SK-N-SH (cell line): ENCODE measurements at regions not wholly inside any gene's neighbourhood (a gene's known extent, or its start where the extent isn't known, plus 50 kb on each side); places are given as distances from the start of the nearest gene placed in this dataset.

Experiments used
- CTCF ChIA-PET: fragments of 300-600, 350-600 bp; formaldehyde crosslinking; extraction: SDS; loops from one replicate; lab custom pipeline; 2021; lab: Yijun Ruan, JAX
- POLR2A ChIA-PET: fragments of 350-600 bp; sonication (Branson Sonifier 250); formaldehyde crosslinking; extraction: SDS; loops from one replicate; lab custom pipeline; 2020; ENCODE audit warnings: antibody characterized with exemption, inconsistent platforms; lab: Yijun Ruan, JAX
- DNase-seq: peaks from one replicate; pipeline ENCODE4 v3.0.0; 2012
- H2AFZ ChIP-seq: fragments of 200-600 bp; sonication (generic); 2 replicates; pipeline ENCODE4 v1.8.1; 2016; ENCODE audit warnings: antibody characterized with exemption, mild to moderate bottlenecking, low read depth
- H3F3A ChIP-seq: fragments of 200-600 bp; sonication (generic); replicated peaks from 2 replicates; pipeline ENCODE3; 2016; ENCODE audit warnings: antibody characterized with exemption, mild to moderate bottlenecking; ENCODE audit not compliant: insufficient read depth
- H3K27ac ChIP-seq, 2 experiments: fragments of 200-500 bp in 1 of 2; fragments of 200-600 bp in 1 of 2; sonication (Bioruptor generic) in 1 of 2; sonication (generic), shearing (Covaris generic) in 1 of 2; 2 replicates each; pipeline versions ENCODE4 v1.5.1 to v1.6.1; 2014 to 2016; ENCODE audit warnings: low read depth in 2 of 2, inconsistent platforms in 1 of 2, low read length in 1 of 2, mild to moderate bottlenecking in 1 of 2, mixed read lengths in 1 of 2
- H3K27me3 ChIP-seq: fragments of 200-600 bp; sonication (generic), shearing (Covaris generic); 2 replicates; pipeline ENCODE4 v1.6.1; 2016; ENCODE audit warnings: mixed run types; ENCODE audit not compliant: insufficient read depth
- H3K36me3 ChIP-seq, 2 experiments: fragments of 200-500 bp in 1 of 2; fragments of 200-600 bp in 1 of 2; sonication (Bioruptor generic) in 1 of 2; sonication (generic) in 1 of 2; replicated peaks in 1 of 2; 2 replicates each; pipeline versions ENCODE3 to v1.5.1; 2014 to 2016; ENCODE audit warnings: low read length in 1 of 2, mild to moderate bottlenecking in 1 of 2; ENCODE audit not compliant: insufficient read depth in 2 of 2, control insufficient read depth in 1 of 2
- H3K4me1 ChIP-seq, 2 experiments: fragments of 200-500 bp in 1 of 2; fragments of 200-600 bp in 1 of 2; sonication (Bioruptor generic) in 1 of 2; sonication (generic), shearing (Covaris generic) in 1 of 2; 2 replicates each; pipeline versions ENCODE4 v1.5.1 to v1.6.1; 2014 to 2016; ENCODE audit warnings: low read depth in 1 of 2, low read length in 1 of 2, mixed run types in 1 of 2; ENCODE audit not compliant: insufficient read depth in 2 of 2, control insufficient read depth in 1 of 2
- H3K4me2 ChIP-seq: fragments of 200-600 bp; sonication (generic), shearing (Covaris generic); 2 replicates; pipeline ENCODE4 v1.6.1; 2017; ENCODE audit warnings: mixed run types
- H3K4me3 ChIP-seq, 2 experiments: fragments of 200-500 bp in 1 of 2; fragments of 200-600 bp in 1 of 2; sonication (Bioruptor generic) in 1 of 2; sonication (generic), shearing (Covaris generic) in 1 of 2; 2 replicates each; pipeline versions ENCODE4 v1.5.1 to v1.8.1; 2014 to 2016; ENCODE audit warnings: low read depth in 2 of 2, inconsistent platforms in 1 of 2, low read length in 1 of 2, mild to moderate bottlenecking in 1 of 2, mixed read lengths in 1 of 2, moderate library complexity in 1 of 2
- H3K79me2 ChIP-seq: fragments of 200-600 bp; sonication (generic); 2 replicates; pipeline ENCODE4 v1.8.1; 2017; ENCODE audit warnings: mild to moderate bottlenecking; ENCODE audit not compliant: insufficient read depth
- H3K9ac ChIP-seq: fragments of 200-600 bp; sonication (generic); 2 replicates; pipeline ENCODE4 v1.6.1; 2017; ENCODE audit warnings: mixed run types
- H3K9me2 ChIP-seq: fragments of 200-600 bp; sonication (generic); 2 replicates; pipeline ENCODE4 v1.6.1; 2017; ENCODE audit warnings: mixed run types
- H3K9me3 ChIP-seq: fragments of 200-600 bp; sonication (generic); 2 replicates; pipeline ENCODE4 v1.6.1; 2017; ENCODE audit warnings: mixed run types, mild to moderate bottlenecking, moderate library complexity
- H4K20me1 ChIP-seq: fragments of 200-600 bp; sonication (generic); 2 replicates; pipeline ENCODE4 v1.6.1; 2017; ENCODE audit warnings: mild to moderate bottlenecking, mixed run types; ENCODE audit not compliant: insufficient read depth
- EP300 ChIP-seq, 2 experiments: IDR thresholded peaks; 2 replicates each; pipeline versions ENCODE4 v1.4.0 to v1.6.1; 2012; ENCODE audit warnings: borderline replicate concordance in 1 of 2, low read depth in 1 of 2, low read length in 1 of 2
- GATA2 ChIP-seq: sonication (generic); formaldehyde crosslinking; IDR thresholded peaks from 2 replicates; pipeline ENCODE4 v1.5.0; 2020; ENCODE audit warnings: mild to moderate bottlenecking, missing genetic modification reagents
- MXI1 ChIP-seq: IDR thresholded peaks from 2 replicates; pipeline ENCODE4 v1.6.1; 2012; ENCODE audit warnings: mild to moderate bottlenecking, low read depth, low read length, improper control_type of control experiment
- NFIC ChIP-seq: IDR thresholded peaks from 2 replicates; pipeline ENCODE4 v1.4.0; 2012; ENCODE audit warnings: borderline replicate concordance
- NRF1 ChIP-seq: IDR thresholded peaks from 2 replicates; pipeline ENCODE4 v1.6.1; 2012; ENCODE audit warnings: low read depth, mild to moderate bottlenecking, low read length
- POLR2AphosphoS5 ChIP-seq: IDR thresholded peaks from 2 replicates; pipeline ENCODE4 v1.6.1; 2012; ENCODE audit warnings: low read depth, low read length
- RAD21 ChIP-seq: IDR thresholded peaks from 2 replicates; pipeline ENCODE4 v1.6.1; 2012; ENCODE audit warnings: mild to moderate bottlenecking, low read length
- RCOR1 ChIP-seq: fragments of 150-350 bp; IDR thresholded peaks from 2 replicates; pipeline ENCODE4 v1.6.1; 2017; ENCODE audit warnings: antibody characterized with exemption, low read length
- RFX5 ChIP-seq: IDR thresholded peaks from 2 replicates; pipeline ENCODE4 v1.6.1; 2012; ENCODE audit warnings: mild to moderate bottlenecking, improper control_type of control experiment, low read length
- SMC3 ChIP-seq: IDR thresholded peaks from 2 replicates; pipeline ENCODE4 v1.6.1; 2012; ENCODE audit warnings: low read depth, low read length, improper control_type of control experiment
- TAF1 ChIP-seq: IDR thresholded peaks from 2 replicates; pipeline ENCODE4 v1.6.1; 2012; ENCODE audit warnings: low read depth, mild to moderate bottlenecking, low read length, moderate library complexity, borderline replicate concordance
- TEAD4 ChIP-seq: IDR thresholded peaks from 2 replicates; pipeline ENCODE4 v1.4.0; 2012; ENCODE audit warnings: mild to moderate bottlenecking, borderline replicate concordance; ENCODE audit not compliant: insufficient read depth
- WGBS: methylation state at CpG from one replicate; pipeline ENCODE4 v1.1.6; 2017; ENCODE audit warnings: low lambda C conversion rate; 5-methylcytosine and 5-hydroxymethylcytosine counted together
- TF ChIP-seq, protein P1 (sequence below): IDR thresholded peaks from 2 replicates; pipeline ENCODE4; 2012
- TF ChIP-seq, protein P2 (sequence below): fragments of 150-350 bp; IDR thresholded peaks from 2 replicates; pipeline ENCODE4 v1.6.1; 2017; ENCODE audit warnings: antibody characterized with exemption, low read length, low read depth, borderline replicate concordance
- TF ChIP-seq, protein P3 (sequence below): IDR thresholded peaks from 2 replicates; pipeline ENCODE4 v1.6.1; 2012; ENCODE audit warnings: mild to moderate bottlenecking, low read depth, low read length, moderate library complexity
- TF ChIP-seq, protein P4 (sequence below): IDR thresholded peaks from 2 replicates; pipeline ENCODE4 v1.4.0; 2012; ENCODE audit warnings: low read depth, borderline replicate concordance

DNA sequence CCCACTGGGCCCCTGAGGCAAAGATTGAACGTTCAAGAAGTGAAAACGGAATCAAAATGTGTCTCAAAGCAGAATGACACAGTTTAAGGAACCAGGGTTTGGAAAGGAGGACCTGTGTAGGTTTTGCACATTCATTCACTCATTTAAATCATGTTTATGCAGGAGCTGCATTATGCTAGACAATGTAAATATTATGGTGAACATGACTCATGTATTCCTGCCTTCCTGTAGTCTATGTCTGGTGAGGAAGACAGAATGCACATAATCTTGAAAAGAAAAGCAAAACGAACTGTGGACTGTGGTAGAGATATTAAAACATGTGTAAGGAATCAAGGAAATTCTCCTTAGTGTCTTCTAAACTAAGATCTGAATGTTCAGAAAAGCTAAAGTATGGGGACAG, 311.8 kb upstream of the SMIM31 start:
- TF ChIP-seq, protein P1, sequence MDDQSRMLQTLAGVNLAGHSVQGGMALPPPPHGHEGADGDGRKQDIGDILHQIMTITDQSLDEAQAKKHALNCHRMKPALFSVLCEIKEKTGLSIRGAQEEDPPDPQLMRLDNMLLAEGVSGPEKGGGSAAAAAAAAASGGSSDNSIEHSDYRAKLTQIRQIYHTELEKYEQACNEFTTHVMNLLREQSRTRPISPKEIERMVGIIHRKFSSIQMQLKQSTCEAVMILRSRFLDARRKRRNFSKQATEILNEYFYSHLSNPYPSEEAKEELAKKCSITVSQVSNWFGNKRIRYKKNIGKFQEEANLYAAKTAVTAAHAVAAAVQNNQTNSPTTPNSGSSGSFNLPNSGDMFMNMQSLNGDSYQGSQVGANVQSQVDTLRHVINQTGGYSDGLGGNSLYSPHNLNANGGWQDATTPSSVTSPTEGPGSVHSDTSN: no peak
- no peak for TF ChIP-seq RCOR1
- TF ChIP-seq, protein P2, sequence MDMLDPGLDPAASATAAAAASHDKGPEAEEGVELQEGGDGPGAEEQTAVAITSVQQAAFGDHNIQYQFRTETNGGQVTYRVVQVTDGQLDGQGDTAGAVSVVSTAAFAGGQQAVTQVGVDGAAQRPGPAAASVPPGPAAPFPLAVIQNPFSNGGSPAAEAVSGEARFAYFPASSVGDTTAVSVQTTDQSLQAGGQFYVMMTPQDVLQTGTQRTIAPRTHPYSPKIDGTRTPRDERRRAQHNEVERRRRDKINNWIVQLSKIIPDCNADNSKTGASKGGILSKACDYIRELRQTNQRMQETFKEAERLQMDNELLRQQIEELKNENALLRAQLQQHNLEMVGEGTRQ: no peak
- H4K20me1 ChIP-seq: no peaks in the 10 kb centered on the region
- no peak overlapping the region for H3K27ac ChIP-seq
- H3F3A ChIP-seq: no peaks in the 10 kb centered on the region
- DNase-seq: no peak
- no peaks in the 10 kb centered on the region for H3K27me3 ChIP-seq
- no peak overlapping the region for H3K9ac ChIP-seq
- no peak overlapping the region for H2AFZ ChIP-seq
- H3K79me2 ChIP-seq: no peaks in the 10 kb centered on the region
- no peaks in the 10 kb centered on the region for H3K9me2 ChIP-seq
- H3K4me1 ChIP-seq: no peaks in the 10 kb centered on the region; a peak in 1 of 4 replicates
- H3K9me3 ChIP-seq: no peaks in the 10 kb centered on the region; the same call in 1 of the 2 replicates
- ChIA-PET POLR2A (no interaction called here), CTCF (no interaction called here)
- H3K4me3 ChIP-seq: no peak overlapping the region
- H3K36me3 ChIP-seq: no peaks in the 10 kb centered on the region
- WGBS: 3% methylated on average over 3 of the region's 3 CpGs
- no peak overlapping the region for H3K4me2 ChIP-seq

DNA sequence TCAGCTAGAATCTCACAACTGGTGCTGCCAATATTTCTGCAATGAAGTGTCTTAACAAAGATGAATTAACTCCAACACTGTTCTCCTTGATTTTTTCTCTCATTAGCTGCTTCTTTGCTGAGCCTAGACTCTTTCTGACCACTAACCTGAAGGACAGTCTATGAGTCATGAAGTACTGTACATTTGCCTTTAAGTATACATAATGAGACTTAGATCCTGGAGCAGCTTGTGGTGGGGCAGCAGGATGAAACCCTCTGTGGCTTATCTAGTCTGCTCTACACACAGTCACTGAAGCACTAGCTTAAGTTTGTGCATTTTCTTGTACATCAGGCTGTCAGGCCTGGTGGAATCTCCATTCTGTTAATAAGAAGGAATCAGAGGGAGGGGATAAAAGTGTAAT, 307.4 kb upstream of the SMIM31 start:
- TF ChIP-seq, protein P2: no peak
- no peak for TF ChIP-seq TAF1
- no peak for TF ChIP-seq RAD21
- TF ChIP-seq TEAD4: no peak
- TF ChIP-seq NRF1: no peak
- TF ChIP-seq SMC3: no peak
- no peak for TF ChIP-seq POLR2AphosphoS5
- no peak for TF ChIP-seq RFX5
- no peak for TF ChIP-seq GATA2 (CRISPR knock-in tag)
- TF ChIP-seq, protein P3, sequence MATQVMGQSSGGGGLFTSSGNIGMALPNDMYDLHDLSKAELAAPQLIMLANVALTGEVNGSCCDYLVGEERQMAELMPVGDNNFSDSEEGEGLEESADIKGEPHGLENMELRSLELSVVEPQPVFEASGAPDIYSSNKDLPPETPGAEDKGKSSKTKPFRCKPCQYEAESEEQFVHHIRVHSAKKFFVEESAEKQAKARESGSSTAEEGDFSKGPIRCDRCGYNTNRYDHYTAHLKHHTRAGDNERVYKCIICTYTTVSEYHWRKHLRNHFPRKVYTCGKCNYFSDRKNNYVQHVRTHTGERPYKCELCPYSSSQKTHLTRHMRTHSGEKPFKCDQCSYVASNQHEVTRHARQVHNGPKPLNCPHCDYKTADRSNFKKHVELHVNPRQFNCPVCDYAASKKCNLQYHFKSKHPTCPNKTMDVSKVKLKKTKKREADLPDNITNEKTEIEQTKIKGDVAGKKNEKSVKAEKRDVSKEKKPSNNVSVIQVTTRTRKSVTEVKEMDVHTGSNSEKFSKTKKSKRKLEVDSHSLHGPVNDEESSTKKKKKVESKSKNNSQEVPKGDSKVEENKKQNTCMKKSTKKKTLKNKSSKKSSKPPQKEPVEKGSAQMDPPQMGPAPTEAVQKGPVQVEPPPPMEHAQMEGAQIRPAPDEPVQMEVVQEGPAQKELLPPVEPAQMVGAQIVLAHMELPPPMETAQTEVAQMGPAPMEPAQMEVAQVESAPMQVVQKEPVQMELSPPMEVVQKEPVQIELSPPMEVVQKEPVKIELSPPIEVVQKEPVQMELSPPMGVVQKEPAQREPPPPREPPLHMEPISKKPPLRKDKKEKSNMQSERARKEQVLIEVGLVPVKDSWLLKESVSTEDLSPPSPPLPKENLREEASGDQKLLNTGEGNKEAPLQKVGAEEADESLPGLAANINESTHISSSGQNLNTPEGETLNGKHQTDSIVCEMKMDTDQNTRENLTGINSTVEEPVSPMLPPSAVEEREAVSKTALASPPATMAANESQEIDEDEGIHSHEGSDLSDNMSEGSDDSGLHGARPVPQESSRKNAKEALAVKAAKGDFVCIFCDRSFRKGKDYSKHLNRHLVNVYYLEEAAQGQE: no peak
- no peak for TF ChIP-seq MXI1
- TF ChIP-seq, protein P4, sequence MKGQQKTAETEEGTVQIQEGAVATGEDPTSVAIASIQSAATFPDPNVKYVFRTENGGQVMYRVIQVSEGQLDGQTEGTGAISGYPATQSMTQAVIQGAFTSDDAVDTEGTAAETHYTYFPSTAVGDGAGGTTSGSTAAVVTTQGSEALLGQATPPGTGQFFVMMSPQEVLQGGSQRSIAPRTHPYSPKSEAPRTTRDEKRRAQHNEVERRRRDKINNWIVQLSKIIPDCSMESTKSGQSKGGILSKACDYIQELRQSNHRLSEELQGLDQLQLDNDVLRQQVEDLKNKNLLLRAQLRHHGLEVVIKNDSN: no peak
- no peak for TF ChIP-seq EP300 (IDR thresholded peaks at IDR 0.05; ENCODE audit: borderline replicate concordance in 1 of 2, low read depth in 1 of 2, low read length in 1 of 2)
- TF ChIP-seq NFIC: no peak
- TF ChIP-seq, protein P1: no peak
- DNase-seq: no peak
- no peak overlapping the region for H3K9ac ChIP-seq
- H3K4me1 ChIP-seq: no peaks in the 10 kb centered on the region
- no peaks in the 10 kb centered on the region for H3K27me3 ChIP-seq
- H3K36me3 ChIP-seq: no peaks in the 10 kb centered on the region
- ChIA-PET CTCF (no interaction called here), POLR2A (no interaction called here)
- H3K9me3 ChIP-seq: no peaks in the 10 kb centered on the region; the same call in 1 of the 2 replicates
- H3K9me2 ChIP-seq: no peaks in the 10 kb centered on the region
- no peak overlapping the region for H3K27ac ChIP-seq
- no peaks in the 10 kb centered on the region for H3K79me2 ChIP-seq
- no peak overlapping the region for H3K4me3 ChIP-seq
- H4K20me1 ChIP-seq: no peaks in the 10 kb centered on the region
- no peak overlapping the region for H3K4me2 ChIP-seq
- H2AFZ ChIP-seq: no peak overlapping the region
- no peaks in the 10 kb centered on the region for H3F3A ChIP-seq
